Breast epithelium (tissue), 3 donors: ENCODE measurements at regions not wholly inside any gene's neighbourhood (a gene's known extent, or its start where the extent isn't known, plus 50 kb on each side); places are given as distances from the start of the nearest gene placed in this dataset.

ENCODE experiments used
- POLR2A ChIP-seq: fragments of 450-650 bp; IDR thresholded peaks from one replicate; pipeline ENCODE4 v1.6.1; 2016; ENCODE audit warnings: antibody characterized with exemption, mild to moderate bottlenecking, moderate library complexity
- POLR2AphosphoS5 ChIP-seq, 3 donors: sonication (generic); formaldehyde crosslinking; IDR thresholded peaks; one replicate each; pipeline ENCODE4 v1.6.1; 2017; ENCODE audit warnings: antibody characterized with exemption in 3 of 3
- TF ChIP-seq, protein P1 (sequence below), 3 donors: fragments of 450-650 bp; IDR thresholded peaks; one replicate each; pipeline ENCODE4 v1.5.1; 2016 to 2017; ENCODE audit warnings: antibody characterized with exemption in 3 of 3, mild to moderate bottlenecking in 3 of 3, moderate library complexity in 3 of 3

DNA sequence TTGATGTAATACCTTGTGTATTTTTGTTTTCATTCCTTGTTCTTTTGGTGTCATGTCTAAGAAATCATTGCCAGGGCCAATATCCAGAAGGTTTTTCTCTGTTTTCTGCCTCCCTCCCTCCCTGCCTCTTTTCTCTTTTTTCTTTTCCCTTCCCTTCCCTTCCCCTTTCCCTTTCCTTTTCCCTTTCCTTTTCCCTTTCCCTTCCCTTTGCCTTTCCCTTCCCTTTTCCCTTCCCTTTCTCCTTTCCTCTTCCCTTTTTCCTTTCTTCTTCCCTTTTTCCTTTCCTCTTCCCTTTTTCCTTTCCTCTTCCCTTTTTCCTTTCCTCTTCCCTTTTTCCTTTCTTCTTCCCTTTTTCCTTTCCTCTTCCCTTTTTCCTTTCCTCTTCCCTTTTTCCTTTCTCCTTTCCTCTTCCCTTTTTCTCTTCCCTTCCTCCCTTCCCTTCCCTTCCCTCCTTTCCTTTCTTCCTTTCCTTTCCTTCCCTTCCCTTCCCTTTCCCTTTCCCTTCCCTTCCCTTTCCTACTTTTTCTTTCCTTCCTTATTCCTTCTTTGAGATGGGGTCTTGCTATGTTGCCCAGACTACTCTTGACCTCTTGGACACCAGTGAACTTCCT is 646.1 kb downstream of the RAPGEF2 start:
- TF ChIP-seq, protein P1, sequence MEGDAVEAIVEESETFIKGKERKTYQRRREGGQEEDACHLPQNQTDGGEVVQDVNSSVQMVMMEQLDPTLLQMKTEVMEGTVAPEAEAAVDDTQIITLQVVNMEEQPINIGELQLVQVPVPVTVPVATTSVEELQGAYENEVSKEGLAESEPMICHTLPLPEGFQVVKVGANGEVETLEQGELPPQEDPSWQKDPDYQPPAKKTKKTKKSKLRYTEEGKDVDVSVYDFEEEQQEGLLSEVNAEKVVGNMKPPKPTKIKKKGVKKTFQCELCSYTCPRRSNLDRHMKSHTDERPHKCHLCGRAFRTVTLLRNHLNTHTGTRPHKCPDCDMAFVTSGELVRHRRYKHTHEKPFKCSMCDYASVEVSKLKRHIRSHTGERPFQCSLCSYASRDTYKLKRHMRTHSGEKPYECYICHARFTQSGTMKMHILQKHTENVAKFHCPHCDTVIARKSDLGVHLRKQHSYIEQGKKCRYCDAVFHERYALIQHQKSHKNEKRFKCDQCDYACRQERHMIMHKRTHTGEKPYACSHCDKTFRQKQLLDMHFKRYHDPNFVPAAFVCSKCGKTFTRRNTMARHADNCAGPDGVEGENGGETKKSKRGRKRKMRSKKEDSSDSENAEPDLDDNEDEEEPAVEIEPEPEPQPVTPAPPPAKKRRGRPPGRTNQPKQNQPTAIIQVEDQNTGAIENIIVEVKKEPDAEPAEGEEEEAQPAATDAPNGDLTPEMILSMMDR (IDR thresholded peaks at IDR 0.05): no peak
- TF ChIP-seq POLR2A (no peak), POLR2AphosphoS5 (IDR thresholded peaks at IDR 0.05) (no peak)
